ENCODE measurements at regions not wholly inside any gene's neighbourhood (a gene's known extent, or its start where the extent isn't known, plus 50 kb on each side); places are given as distances from the start of the nearest gene placed in this dataset.
"Not testable (repeated sequence)": the region's sequence is repeated elsewhere in the genome, so short reads cannot be mapped to it uniquely, and the experiment has no call there.

DNA sequence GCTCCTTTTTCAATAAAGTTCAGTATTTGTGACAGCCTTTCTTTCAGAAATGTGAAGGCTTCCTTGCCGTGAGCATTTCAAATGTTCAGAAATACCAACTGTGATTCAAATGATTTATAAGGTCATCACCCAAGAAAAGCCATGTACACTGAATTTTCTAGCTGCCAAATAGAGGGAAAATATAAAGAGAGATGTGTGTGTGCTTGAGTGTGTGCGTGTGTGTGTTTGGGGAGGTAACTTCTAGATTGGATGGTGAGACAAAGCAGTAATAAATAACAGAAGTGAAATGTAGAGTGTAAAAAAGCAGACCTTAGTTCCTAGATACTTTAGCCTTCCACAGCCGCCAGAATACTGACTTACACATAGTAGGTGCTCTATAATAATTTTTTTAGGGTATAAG is 577.4 kb downstream of the TBL1XR1 start:
- no peak for DNase-seq

- DNase-seq = no peak
Observed at GRCh38 chr3:176615826-176616225, 581.5 kb downstream of the TBL1XR1 start.

DNA sequence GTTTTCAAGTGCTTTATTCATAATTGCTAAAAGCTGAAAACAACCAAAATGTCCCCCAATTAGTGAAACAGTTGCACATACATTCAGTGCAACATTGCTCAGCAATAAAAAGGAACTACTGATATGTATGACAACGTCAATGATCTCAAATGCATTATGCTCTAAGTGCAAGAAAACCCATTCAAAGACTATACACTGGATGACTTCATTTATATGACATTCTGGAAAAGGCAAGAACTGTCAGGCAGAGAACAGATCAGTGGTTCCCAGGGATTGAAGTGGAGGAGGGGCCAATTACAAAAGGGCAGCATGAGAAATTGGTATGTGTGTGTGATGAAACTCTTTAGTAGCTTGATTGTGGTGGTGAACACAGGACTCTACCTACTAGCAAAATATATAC is 585.6 kb downstream of the TBL1XR1 start:
- DNase-seq = no peak

DNA sequence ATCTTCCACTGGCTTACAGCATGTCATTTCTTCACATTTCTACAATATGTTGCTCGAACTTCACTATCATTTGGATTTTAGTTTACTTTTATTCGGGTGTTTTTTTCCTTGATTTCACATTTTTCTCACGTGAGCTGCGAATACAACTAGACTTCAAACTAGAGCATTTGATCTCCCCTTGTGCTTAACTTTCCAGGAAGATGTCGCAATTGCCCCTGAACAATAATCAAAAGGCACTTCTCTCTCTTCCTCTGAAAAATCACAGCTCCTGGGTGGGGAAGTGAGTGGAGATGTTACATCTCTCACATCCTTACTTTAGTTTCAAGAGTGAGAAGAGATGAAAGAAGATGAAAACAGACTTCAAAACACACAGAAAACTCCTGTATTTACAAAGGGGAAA is 587.9 kb downstream of the TBL1XR1 start:
- DNase-seq = no peak

- not testable (repeated sequence) for DNase-seq
Observed at GRCh38 chr3:176605553-176605952, 591.7 kb downstream of the TBL1XR1 start.

DNA sequence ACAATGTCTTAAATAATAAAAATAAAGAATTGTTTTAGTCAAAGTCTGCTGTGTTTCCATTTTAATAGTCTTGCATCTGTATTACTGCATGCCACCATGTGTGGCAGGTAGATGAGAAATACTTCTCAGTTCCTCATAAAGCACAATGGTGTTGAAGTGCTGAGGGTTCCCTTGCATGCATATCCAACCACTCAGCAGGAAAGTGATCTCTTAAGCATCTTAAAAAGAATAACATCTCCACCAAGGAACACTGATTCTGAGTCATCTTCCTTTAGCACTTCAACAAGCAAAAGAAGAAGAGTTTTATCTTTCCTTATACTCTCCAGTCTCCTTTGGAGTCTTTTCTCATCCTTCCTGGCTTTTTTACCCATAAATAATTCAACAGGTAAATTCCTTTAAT is 602.0 kb downstream of the TBL1XR1 start:
- no peak for DNase-seq

- DNase-seq = no peak
Observed at GRCh38 chr3:176590722-176591121, 606.6 kb downstream of the TBL1XR1 start.

DNA sequence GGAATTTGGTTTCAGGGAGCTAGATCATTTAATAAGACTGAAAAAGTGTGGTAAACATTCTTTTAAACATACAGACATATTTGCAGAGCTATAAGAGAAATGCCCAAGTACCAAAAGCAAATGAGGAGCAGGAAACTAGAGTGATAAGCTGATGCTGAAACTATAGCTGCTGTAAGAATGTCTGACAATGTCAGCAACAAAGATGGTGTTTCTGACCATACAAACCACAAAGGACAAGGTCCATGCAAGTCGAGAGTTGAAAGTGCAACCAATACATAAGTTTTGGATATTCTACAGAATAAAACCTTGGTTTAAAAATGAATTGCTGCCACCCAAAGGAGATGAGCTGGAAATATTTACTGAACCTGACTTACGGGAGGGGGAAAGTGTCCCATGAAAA is 610.2 kb downstream of the TBL1XR1 start:
- DNase-seq = no peak

DNA sequence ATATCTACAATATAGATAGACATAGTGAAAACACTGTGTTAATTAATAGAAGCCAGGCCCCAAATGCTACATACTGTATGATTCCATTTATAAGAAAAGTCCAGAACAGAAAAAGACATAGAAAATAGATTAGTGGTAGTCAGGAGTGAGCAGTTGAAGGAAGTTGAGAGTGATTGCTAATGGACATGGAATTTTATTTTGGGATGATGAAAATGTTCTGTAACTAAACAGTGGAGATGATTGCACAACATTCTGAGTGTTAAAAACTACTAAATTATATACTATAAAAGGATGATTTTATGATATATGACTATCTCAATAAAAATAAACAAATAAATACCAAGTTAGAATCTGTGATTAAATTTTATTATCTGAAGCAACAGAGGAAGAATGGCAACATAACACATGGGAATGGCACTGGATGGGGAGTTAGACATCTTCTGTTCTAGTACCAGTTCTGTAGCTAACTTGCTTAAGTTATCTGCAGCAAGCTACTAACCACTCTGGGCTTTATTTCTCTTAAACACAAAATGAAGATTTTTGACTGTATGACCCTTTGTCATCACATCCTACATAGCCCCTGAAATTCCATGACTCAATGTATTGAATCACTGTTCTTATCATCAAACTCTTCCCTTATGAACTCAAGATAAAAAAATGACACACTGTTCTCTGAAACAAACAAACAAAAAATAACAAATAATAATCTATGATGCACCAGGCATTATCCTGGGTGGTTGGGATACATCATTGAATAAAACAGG is 612.7 kb downstream of the TBL1XR1 start:
- DNase-seq = no peak

- DNase-seq = no peak
Observed at GRCh38 chr3:176583956-176584355, 613.3 kb downstream of the TBL1XR1 start.

DNA sequence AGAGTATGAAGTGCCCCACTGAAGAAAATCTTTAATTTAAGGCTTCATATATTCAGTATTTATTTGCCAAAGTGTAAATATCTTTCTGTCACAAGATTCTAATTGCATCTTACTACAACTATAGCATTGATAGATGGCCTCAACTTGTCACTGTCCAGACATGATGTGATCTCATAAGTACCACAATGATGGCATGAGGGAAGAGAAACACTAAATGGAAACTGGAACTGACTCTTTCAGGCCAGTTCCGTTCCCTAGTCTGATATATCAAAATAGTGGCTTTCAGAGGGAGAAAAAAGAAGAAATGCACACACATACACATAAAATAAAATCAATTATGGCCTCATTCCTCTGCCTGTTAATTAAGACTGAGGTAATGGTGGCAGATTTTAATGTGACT is 615.7 kb downstream of the TBL1XR1 start:
- DNase-seq = no peak

- DNase-seq = no peak
Observed at GRCh38 chr3:176579711-176580185, 617.5 kb downstream of the TBL1XR1 start.

DNA sequence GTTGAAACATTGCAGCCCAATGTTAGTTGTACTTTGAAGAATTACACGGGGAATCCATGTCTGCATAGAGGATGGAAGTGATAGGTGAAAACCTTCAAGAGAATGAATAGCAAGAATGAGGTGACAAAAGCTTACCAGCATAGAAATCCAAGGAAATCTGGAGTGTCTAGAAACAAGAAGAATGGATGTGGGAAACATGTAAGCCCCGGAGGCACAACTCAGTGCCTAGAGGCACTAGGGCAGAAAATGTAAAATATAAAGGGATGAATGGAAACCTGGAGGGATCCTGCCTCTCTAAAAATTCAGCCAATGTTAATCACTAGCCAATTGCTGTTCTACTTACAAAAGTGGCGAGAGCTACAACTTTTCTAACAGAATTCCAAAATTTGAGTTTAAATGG is 619.0 kb downstream of the TBL1XR1 start:
- no peak for DNase-seq

DNA sequence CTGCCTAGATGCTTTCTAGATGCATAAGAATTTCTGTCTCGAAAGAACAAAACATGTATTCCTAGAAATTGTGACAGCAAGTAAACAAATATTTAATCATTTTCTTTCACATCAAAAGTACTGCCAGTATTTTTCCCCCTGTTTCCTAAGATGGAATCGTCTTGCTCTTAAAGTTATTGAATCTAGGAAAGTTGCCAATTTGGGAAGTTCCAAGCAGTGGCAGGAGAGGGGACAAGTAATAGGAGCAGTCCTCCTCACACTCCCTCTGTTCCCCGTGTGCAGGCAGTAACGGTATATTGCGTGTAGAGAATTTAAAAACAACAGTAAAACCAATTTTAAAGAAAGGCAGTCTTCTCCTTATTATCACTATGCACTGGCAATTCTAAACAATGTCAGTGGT is 619.8 kb downstream of the TBL1XR1 start:
- no peak for DNase-seq

GRCh38 chr3:176574786-176575185 is 622.5 kb downstream of the TBL1XR1 start:
- DNase-seq = no peak

GRCh38 chr3:176571926-176572325 is 625.4 kb downstream of the TBL1XR1 start:
- no peak for DNase-seq

DNA sequence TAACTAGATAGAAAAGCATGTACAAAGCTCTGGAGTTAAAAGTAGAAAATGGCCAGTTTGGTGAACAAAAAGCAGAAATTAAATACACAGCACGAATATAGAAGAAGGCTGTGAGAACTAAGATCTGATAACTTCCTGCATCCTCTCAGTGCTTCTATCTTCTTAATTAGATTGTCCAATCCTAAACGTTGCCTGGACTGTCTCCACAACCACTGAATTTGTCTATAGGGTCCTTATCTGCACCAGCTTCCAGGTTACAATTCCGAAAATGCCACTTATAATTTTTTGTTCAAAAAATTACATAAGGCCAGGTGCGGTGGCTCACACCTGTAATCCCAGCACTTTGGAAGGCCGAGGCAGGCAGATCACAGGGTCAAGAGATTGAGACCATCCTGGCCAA is 626.3 kb downstream of the TBL1XR1 start:
- no peak for DNase-seq

DNA sequence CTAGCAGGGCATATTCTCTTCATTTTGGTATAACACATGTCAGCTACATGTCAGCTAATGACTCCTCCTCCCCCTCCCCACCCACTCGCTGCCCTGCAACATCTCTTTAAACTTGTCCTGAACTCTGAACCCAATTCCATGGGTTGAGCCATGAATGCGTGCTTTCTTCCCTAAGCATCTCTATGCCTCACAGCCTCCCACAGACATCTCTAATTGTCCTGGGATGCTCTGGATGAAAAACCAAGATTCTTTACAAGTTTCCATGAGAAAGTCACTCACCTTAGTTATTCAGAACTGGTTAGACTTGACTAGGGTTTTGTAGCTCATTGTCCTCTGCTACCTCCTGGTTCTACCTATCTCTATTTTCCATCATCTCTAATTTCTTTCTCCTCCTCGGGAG is 629.1 kb downstream of the TBL1XR1 start:
- DNase-seq = no peak

DNA sequence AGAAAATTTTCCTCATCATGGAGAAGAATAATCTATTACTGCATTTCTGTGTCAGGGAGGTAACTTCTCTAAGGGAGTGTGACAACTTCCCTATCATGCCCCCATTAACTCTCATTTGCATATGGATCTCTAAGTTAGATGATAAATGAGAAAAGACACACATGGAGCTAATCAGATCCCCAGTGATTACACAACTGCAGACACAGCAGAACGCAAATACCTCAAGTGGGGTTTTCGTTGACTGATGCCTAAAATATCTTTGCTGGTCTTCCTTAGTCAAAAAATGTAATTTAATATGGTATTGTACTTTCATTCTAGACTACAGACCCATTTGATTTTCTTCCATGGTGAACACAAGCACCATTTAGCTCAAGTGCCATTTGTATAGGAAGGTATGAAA is 630.5 kb downstream of the TBL1XR1 start:
- DNase-seq = no peak

DNA sequence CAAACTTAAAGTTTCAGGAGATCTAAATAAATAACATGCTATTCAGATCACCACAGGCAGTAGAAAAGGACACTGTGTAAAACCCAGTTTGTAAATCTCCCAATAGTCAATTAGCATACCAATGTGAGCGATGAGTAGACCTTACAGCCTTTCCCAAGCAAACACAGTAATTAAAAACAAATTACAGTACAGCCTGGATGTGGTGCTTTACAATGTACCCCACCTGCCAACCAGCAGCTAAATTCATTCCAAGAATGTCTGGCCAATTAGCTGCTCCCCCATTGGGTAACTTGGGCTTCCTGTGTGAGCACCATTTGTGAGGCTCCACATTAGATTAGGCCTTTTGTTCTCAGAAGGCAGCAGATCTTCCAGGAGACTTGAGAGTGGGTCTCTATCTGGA is 635.0 kb downstream of the TBL1XR1 start:
- DNase-seq = no peak

GRCh38 chr3:176561826-176562225 is 635.5 kb downstream of the TBL1XR1 start:
- DNase-seq = no peak

DNA sequence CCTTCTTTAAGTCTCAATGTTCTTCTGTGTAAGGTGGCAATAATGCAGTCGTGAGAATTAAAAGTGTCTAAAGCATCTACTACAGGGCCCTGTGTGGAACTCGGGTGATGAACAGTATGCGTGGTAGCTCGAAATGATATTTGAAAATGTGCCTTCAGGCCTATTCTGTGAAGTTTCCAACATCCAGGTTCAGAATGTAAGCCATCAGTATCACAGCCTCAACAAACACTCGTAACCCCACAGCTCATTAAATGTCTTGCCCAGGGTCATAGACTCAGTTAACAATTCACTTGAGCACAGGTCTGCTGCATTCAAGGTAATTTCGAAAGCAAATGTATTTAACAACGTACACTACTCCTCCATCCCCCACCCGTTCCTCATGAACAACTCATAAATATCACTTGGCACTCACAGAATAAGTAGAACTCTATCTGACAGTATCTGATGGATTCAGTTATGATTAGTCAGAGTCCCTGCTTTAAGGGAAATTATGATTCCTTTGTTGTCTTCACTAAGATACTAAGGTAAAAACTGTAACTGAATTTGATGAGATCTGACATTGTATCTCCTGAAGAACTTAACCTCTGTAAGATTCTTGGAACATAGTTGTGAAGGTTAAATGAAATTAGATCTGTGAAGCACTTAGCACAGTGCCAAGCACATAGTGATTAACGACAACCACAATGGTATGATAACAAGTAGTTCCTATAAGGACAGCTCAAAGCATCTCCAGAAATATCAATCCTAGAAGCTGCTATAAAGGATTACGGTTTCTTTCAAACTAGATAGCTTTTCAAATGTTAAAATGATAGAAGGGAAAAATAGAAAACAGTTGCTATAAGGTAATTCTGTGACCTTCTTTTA is 642.3 kb downstream of the TBL1XR1 start:
- no peak for DNase-seq

DNA sequence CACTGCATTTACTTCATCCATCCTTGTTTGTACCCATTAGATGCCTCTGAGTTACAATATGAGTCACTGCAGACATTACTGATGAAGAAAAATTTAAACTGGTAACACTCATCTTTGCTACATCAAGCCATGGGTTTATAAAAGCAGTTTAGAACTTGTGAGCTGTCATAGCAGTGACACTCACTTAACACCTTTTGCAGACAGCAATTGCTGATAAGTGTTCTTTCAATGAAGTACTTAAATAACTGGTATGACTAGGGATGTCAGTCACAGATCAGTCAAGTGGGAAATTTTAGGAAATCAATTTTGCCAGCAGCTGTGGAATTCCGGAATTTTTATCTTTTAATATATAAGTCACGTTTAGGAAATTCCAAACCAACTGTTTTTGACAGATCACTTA is 643.0 kb downstream of the TBL1XR1 start:
- DNase-seq = no peak

GRCh38 chr3:176526942-176527341 is 670.3 kb downstream of the TBL1XR1 start:
- DNase-seq = no peak
